ENCODE measurements at regions not wholly inside any gene's neighbourhood (a gene's known extent, or its start where the extent isn't known, plus 50 kb on each side); places are given as distances from the start of the nearest gene placed in this dataset.

GRCh38 chr3:65252266-65252665, 564.5 kb upstream of the ADAMTS9 start:
- H3K4me1 ChIP-seq (ENCODE audit: insufficient read depth, low read length): no peaks in the 10 kb centered on the region
- H3K9ac ChIP-seq (ENCODE audit: low read depth, low read length): no peak overlapping the region
- H3K9me3 ChIP-seq (ENCODE audit: control insufficient read depth, insufficient read depth, low read length): no peaks in the 10 kb centered on the region
- no peaks in the 10 kb centered on the region for H3K36me3 ChIP-seq (ENCODE audit: insufficient read depth, low read length)

GRCh38 chr3:65251375-65251774, 563.6 kb upstream of the ADAMTS9 start:
- Histone ChIP-seq H3K9ac (ENCODE audit: low read depth, low read length) (no peak overlapping the region), H3K36me3 (ENCODE audit: insufficient read depth, low read length) (no peaks in the 10 kb centered on the region), H3K9me3 (ENCODE audit: control insufficient read depth, insufficient read depth, low read length) (no peaks in the 10 kb centered on the region), H3K4me1 (ENCODE audit: insufficient read depth, low read length) (no peaks in the 10 kb centered on the region)

- Histone ChIP-seq H3K9me3 (ENCODE audit: control insufficient read depth, insufficient read depth, low read length) (no peaks in the 10 kb centered on the region), H3K36me3 (ENCODE audit: insufficient read depth, low read length) (no peaks in the 10 kb centered on the region), H3K9ac (ENCODE audit: low read depth, low read length) (no peak overlapping the region)
These were observed 558.8 kb upstream of the ADAMTS9 start for GRCh38 chr3:65246561-65246960.

GRCh38 chr3:65245133-65246063, 557.6 kb upstream of the ADAMTS9 start:
- H3K9ac ChIP-seq (ENCODE audit: low read depth, low read length): no peak overlapping the region
- no peaks in the 10 kb centered on the region for H3K9me3 ChIP-seq (ENCODE audit: control insufficient read depth, insufficient read depth, low read length)
- H3K36me3 ChIP-seq (ENCODE audit: insufficient read depth, low read length): no peaks in the 10 kb centered on the region
- no peaks in the 10 kb centered on the region for H3K4me1 ChIP-seq (ENCODE audit: insufficient read depth, low read length)

More at GRCh38 chr3:65246561-65246960, 558.8 kb upstream of the ADAMTS9 start:
- no peaks in the 10 kb centered on the region for H3K4me1 ChIP-seq (ENCODE audit: insufficient read depth, low read length)

- no peaks in the 10 kb centered on the region for H3K4me1 ChIP-seq (ENCODE audit: insufficient read depth, low read length)
- no peaks in the 10 kb centered on the region for H3K36me3 ChIP-seq (ENCODE audit: insufficient read depth, low read length)
- no peak overlapping the region for H3K9ac ChIP-seq (ENCODE audit: low read depth, low read length)
- H3K9me3 ChIP-seq (ENCODE audit: control insufficient read depth, insufficient read depth, low read length): no peaks in the 10 kb centered on the region
These were observed 552.6 kb upstream of the ADAMTS9 start for GRCh38 chr3:65240366-65240765.

- no peaks in the 10 kb centered on the region for H3K4me1 ChIP-seq (ENCODE audit: insufficient read depth, low read length)
- H3K36me3 ChIP-seq (ENCODE audit: insufficient read depth, low read length): no peaks in the 10 kb centered on the region
- H3K9ac ChIP-seq (ENCODE audit: low read depth, low read length): no peak overlapping the region
- H3K9me3 ChIP-seq (ENCODE audit: control insufficient read depth, insufficient read depth, low read length): no peaks in the 10 kb centered on the region
These were observed 550.9 kb upstream of the ADAMTS9 start for GRCh38 chr3:65238652-65239051.

GRCh38 chr3:65234499-65234898, 546.7 kb upstream of the ADAMTS9 start:
- Histone ChIP-seq H3K36me3 (ENCODE audit: insufficient read depth, low read length) (no peaks in the 10 kb centered on the region), H3K9ac (ENCODE audit: low read depth, low read length) (no peak overlapping the region), H3K9me3 (ENCODE audit: control insufficient read depth, insufficient read depth, low read length) (no peaks in the 10 kb centered on the region), H3K4me1 (ENCODE audit: insufficient read depth, low read length) (0 out of 2 replicates have a peak, but pooled peaks cover 4% of the 10 kb centered on the region)

- no peaks in the 10 kb centered on the region for H3K36me3 ChIP-seq (ENCODE audit: insufficient read depth, low read length)
- 0 out of 2 replicates have a peak, but pooled peaks cover 4% of the 10 kb centered on the region for H3K4me1 ChIP-seq (ENCODE audit: insufficient read depth, low read length)
- no peak overlapping the region for H3K9ac ChIP-seq (ENCODE audit: low read depth, low read length)
- H3K9me3 ChIP-seq (ENCODE audit: control insufficient read depth, insufficient read depth, low read length): no peaks in the 10 kb centered on the region
These were observed 545.8 kb upstream of the ADAMTS9 start for GRCh38 chr3:65233561-65233960.

GRCh38 chr3:65231544-65231943, 543.7 kb upstream of the ADAMTS9 start:
- 0 out of 2 replicates have a peak, but pooled peaks cover 4% of the 10 kb centered on the region for H3K4me1 ChIP-seq (ENCODE audit: insufficient read depth, low read length)
- no peaks in the 10 kb centered on the region for H3K9me3 ChIP-seq (ENCODE audit: control insufficient read depth, insufficient read depth, low read length)
- no peaks in the 10 kb centered on the region for H3K36me3 ChIP-seq (ENCODE audit: insufficient read depth, low read length)
- H3K9ac ChIP-seq (ENCODE audit: low read depth, low read length): no peak overlapping the region

GRCh38 chr3:65230261-65231139, 542.7 kb upstream of the ADAMTS9 start:
- Histone ChIP-seq H3K9ac (ENCODE audit: low read depth, low read length) (no peak overlapping the region), H3K36me3 (ENCODE audit: insufficient read depth, low read length) (no peaks in the 10 kb centered on the region), H3K9me3 (ENCODE audit: control insufficient read depth, insufficient read depth, low read length) (no peaks in the 10 kb centered on the region), H3K4me1 (ENCODE audit: insufficient read depth, low read length) (0 out of 2 replicates have a peak, but pooled peaks cover 4% of the 10 kb centered on the region)

- H3K36me3 ChIP-seq (ENCODE audit: insufficient read depth, low read length): no peaks in the 10 kb centered on the region
These were observed 538.5 kb upstream of the ADAMTS9 start for GRCh38 chr3:65226287-65226686.

GRCh38 chr3:65210026-65210814, 522.4 kb upstream of the ADAMTS9 start:
- H3K9ac ChIP-seq (ENCODE audit: low read depth, low read length): no peak overlapping the region
- no peaks in the 10 kb centered on the region for H3K9me3 ChIP-seq (ENCODE audit: control insufficient read depth, insufficient read depth, low read length)
- H3K36me3 ChIP-seq (ENCODE audit: insufficient read depth, low read length): no peaks in the 10 kb centered on the region
- H3K4me1 ChIP-seq (ENCODE audit: insufficient read depth, low read length): no peaks in the 10 kb centered on the region

More at GRCh38 chr3:65226287-65226686, 538.5 kb upstream of the ADAMTS9 start:
- Histone ChIP-seq H3K9ac (ENCODE audit: low read depth, low read length) (no peak overlapping the region), H3K9me3 (ENCODE audit: control insufficient read depth, insufficient read depth, low read length) (no peaks in the 10 kb centered on the region; the same call in 1 of the 2 replicates), H3K4me1 (ENCODE audit: insufficient read depth, low read length) (0 out of 2 replicates have a peak, but pooled peaks cover 4% of the 10 kb centered on the region)

GRCh38 chr3:65202395-65202794, 514.6 kb upstream of the ADAMTS9 start:
- H3K36me3 ChIP-seq (ENCODE audit: insufficient read depth, low read length): no peaks in the 10 kb centered on the region
- no peaks in the 10 kb centered on the region for H3K9me3 ChIP-seq (ENCODE audit: control insufficient read depth, insufficient read depth, low read length)
- no peak overlapping the region for H3K9ac ChIP-seq (ENCODE audit: low read depth, low read length)
- H3K4me1 ChIP-seq (ENCODE audit: insufficient read depth, low read length): no peaks in the 10 kb centered on the region

- H3K9ac ChIP-seq (ENCODE audit: low read depth, low read length): no peak overlapping the region
- no peaks in the 10 kb centered on the region for H3K36me3 ChIP-seq (ENCODE audit: insufficient read depth, low read length)
- H3K9me3 ChIP-seq (ENCODE audit: control insufficient read depth, insufficient read depth, low read length): no peaks in the 10 kb centered on the region
- H3K4me1 ChIP-seq (ENCODE audit: insufficient read depth, low read length): no peaks in the 10 kb centered on the region
These were observed 514.1 kb upstream of the ADAMTS9 start for GRCh38 chr3:65201926-65202325.
